B cell (primary cell): ENCODE measurements at regions not wholly inside any gene's neighbourhood (a gene's known extent, or its start where the extent isn't known, plus 50 kb on each side); places are given as distances from the start of the nearest gene placed in this dataset.

Experiments used
- ATAC-seq: fragments of 200-7000 bp; cut with Tn5 transposase; one replicate; pipeline ENCODE4 v1.10.0; 2021; ENCODE audit warnings: low read depth, mild to moderate bottlenecking, moderate number of reproducible peaks, moderate library complexity
- CTCF ChIA-PET: fragments of 350-600 bp; sonication (Branson Sonifier 250); formaldehyde crosslinking; loops from one replicate; lab custom pipeline; 2021; ENCODE audit warnings: antibody characterized with exemption, inconsistent platforms; lab: Charles Lee
- POLR2A ChIA-PET: fragments of 350-600 bp; sonication (Branson Sonifier 250); formaldehyde crosslinking; loops from one replicate; lab custom pipeline; 2021; ENCODE audit warnings: antibody characterized with exemption; lab: Charles Lee
- DNase-seq: peaks from one replicate; pipeline ENCODE4 v3.0.0; 2013
- H2AFZ ChIP-seq: 2 replicates; pipeline ENCODE4 v1.6.1; 2012; ENCODE audit warnings: mild to moderate bottlenecking, low read depth, low read length; ENCODE audit not compliant: insufficient read depth, poor library complexity, severe bottlenecking
- H3K27ac ChIP-seq, 2 donors: 1 replicate in 1 of 2; 2 replicates in 1 of 2; pipeline ENCODE4 v1.5.1; 2012 to 2013; ENCODE audit warnings: low read length in 2 of 2, mild to moderate bottlenecking in 2 of 2, moderate library complexity in 1 of 2
- H3K27me3 ChIP-seq, 4 experiments: fragments of 200-600 bp in 1 of 4; sonication (generic) in 1 of 4; replicated peaks in 1 of 4; 1 replicate in 2 of 4; 2 replicates in 2 of 4; pipeline versions ENCODE4 v1.6.1 to v1.7.0; 2013 to 2016; ENCODE audit warnings: low read length in 3 of 4, mild to moderate bottlenecking in 2 of 4, mixed read lengths in 1 of 4, moderate library complexity in 1 of 4; ENCODE audit not compliant: insufficient read depth in 4 of 4, control insufficient read depth in 3 of 4; ENCODE audit errors: control extremely low read depth in 1 of 4
- H3K36me3 ChIP-seq, 2 experiments: replicated peaks in 1 of 2; 1 replicate in 1 of 2; 2 replicates in 1 of 2; pipeline versions ENCODE4 v1.6.1 to v1.7.1; 2013; ENCODE audit warnings: low read length in 1 of 2; ENCODE audit not compliant: insufficient read depth in 2 of 2, control insufficient read depth in 1 of 2; ENCODE audit errors: control extremely low read depth in 1 of 2, extremely low read depth in 1 of 2
- H3K4me1 ChIP-seq, 2 donors: fragments of 200-600 bp in 1 of 2; sonication (generic) in 1 of 2; 1 replicate in 1 of 2; 2 replicates in 1 of 2; pipeline versions ENCODE4 v1.5.1 to v1.6.1; 2013 to 2017; ENCODE audit warnings: low read length in 2 of 2; ENCODE audit not compliant: control insufficient read depth in 2 of 2, insufficient read depth in 2 of 2
- H3K4me2 ChIP-seq: replicated peaks from 2 replicates; pipeline ENCODE3; 2012; ENCODE audit warnings: mild to moderate bottlenecking, low read depth, low read length; ENCODE audit not compliant: poor library complexity, severe bottlenecking
- H3K4me3 ChIP-seq, 5 experiments: fragments of 200-600 bp in 1 of 5; sonication (generic) in 1 of 5; 1 replicate in 3 of 5; 2 replicates in 2 of 5; pipeline versions ENCODE4 v1.5.1 to v1.7.0; 2011 to 2016; ENCODE audit warnings: low read length in 4 of 5, mild to moderate bottlenecking in 4 of 5, low read depth in 2 of 5, control low read depth in 1 of 5, moderate library complexity in 1 of 5; ENCODE audit not compliant: insufficient read depth in 1 of 5; ENCODE audit errors: control extremely low read depth in 1 of 5, extremely low read depth in 1 of 5
- H3K79me2 ChIP-seq: fragments of 200-600 bp; sonication (generic); one replicate; pipeline ENCODE4 v1.6.0; 2016; ENCODE audit warnings: low read length; ENCODE audit not compliant: control insufficient read depth, insufficient read depth
- H3K9ac ChIP-seq: fragments of 200-600 bp; sonication (generic); 2 replicates; pipeline ENCODE4 v1.6.1; 2017; ENCODE audit warnings: mild to moderate bottlenecking, low read length, moderate library complexity
- H3K9me3 ChIP-seq, 3 donors: one replicate each; pipeline versions ENCODE4 v1.6.1 to v1.7.1; 2013; ENCODE audit warnings: low read length in 2 of 3; ENCODE audit not compliant: control insufficient read depth in 2 of 3, insufficient read depth in 1 of 3; ENCODE audit errors: control extremely low read depth in 1 of 3
- H4K20me1 ChIP-seq: 2 replicates; pipeline ENCODE4 v1.6.0; 2012; ENCODE audit warnings: mild to moderate bottlenecking, low read length; ENCODE audit not compliant: insufficient read depth, control insufficient read depth, poor library complexity, severe bottlenecking
- H3K27ac Mint-ChIP-seq: one replicate; pipeline ENCODE4 v1.8.0; 2021; ENCODE audit warnings: mixed read lengths
- H3K27me3 Mint-ChIP-seq: one replicate; pipeline ENCODE4 v1.8.0; 2021; ENCODE audit warnings: mixed read lengths
- H3K4me1 Mint-ChIP-seq: one replicate; pipeline ENCODE4 v1.8.0; 2021; ENCODE audit warnings: mixed read lengths
- H3K4me3 Mint-ChIP-seq: one replicate; pipeline ENCODE4 v1.8.0; 2021; ENCODE audit warnings: mixed read lengths
- H3K9me3 Mint-ChIP-seq: one replicate; pipeline ENCODE4 v1.8.0; 2022; ENCODE audit warnings: mixed read lengths; ENCODE audit not compliant: insufficient read depth
- EZH2 ChIP-seq: IDR thresholded peaks from 2 replicates; pipeline ENCODE4 v1.6.1; 2012; ENCODE audit warnings: borderline replicate concordance, low read depth, mild to moderate bottlenecking, moderate library complexity, low read length; ENCODE audit not compliant: insufficient read depth, poor library complexity, severe bottlenecking
- WGBS: methylation state at CpG from one replicate; pipeline ENCODE4 v1.1.5; 2013; ENCODE audit warnings: missing lambda C conversion rate; ENCODE audit not compliant: insufficient coverage; 5-methylcytosine and 5-hydroxymethylcytosine counted together
- intact Hi-C: fragments of 100-400 bp; cut with micrococcal nuclease; formaldehyde crosslinking; loops from one replicate; pipeline ENCODE4 v1.10.0; 2022
- TF ChIP-seq, protein P1 (sequence below): fragments of 200-600 bp; IDR thresholded peaks from one replicate; pipeline ENCODE4 v1.8.0; 2022; ENCODE audit warnings: antibody characterized with exemption, mild to moderate bottlenecking

DNA sequence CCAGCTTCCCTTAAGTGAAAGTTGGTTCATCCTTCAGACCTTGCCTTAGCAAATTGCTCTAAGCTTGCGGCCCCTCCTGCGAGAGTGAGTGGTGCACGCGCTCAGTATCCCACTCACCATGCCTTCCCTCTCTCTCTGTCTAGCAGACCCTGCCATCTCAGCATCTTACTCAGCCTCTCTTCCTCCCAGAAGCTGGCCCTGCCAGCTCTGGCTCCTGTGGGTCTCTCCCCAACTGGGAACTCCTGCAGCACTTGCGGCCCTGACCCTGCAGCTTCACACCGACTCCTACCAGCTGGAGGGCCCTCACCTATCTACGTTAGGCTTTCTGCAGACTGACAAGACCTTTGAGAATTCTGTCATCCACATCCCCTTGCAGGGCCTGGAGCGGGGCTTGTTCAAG is 286.1 kb upstream of the TLE3 start:
- Histone ChIP-seq H3K36me3 (no peaks in the 10 kb centered on the region), H3K9me3 (peaks cover 0 to 8% (median 0%) of the 10 kb centered on the region in 3 donors), H3K79me2 (no peaks in the 10 kb centered on the region), H3K27ac (no peak overlapping the region), H4K20me1 (no peaks in the 10 kb centered on the region), H3K4me1 (peaks cover 20 to 22% of the 10 kb centered on the region in 2 donors), H3K4me2 (no peak overlapping the region), H3K9ac (no peak overlapping the region), H2AFZ (no peak overlapping the region), H3K4me3 (no peak overlapping the region), H3K27me3 (no peaks in the 10 kb centered on the region)
- ATAC-seq (no peak), DNase-seq (no peak)
- TF ChIP-seq, protein P1, sequence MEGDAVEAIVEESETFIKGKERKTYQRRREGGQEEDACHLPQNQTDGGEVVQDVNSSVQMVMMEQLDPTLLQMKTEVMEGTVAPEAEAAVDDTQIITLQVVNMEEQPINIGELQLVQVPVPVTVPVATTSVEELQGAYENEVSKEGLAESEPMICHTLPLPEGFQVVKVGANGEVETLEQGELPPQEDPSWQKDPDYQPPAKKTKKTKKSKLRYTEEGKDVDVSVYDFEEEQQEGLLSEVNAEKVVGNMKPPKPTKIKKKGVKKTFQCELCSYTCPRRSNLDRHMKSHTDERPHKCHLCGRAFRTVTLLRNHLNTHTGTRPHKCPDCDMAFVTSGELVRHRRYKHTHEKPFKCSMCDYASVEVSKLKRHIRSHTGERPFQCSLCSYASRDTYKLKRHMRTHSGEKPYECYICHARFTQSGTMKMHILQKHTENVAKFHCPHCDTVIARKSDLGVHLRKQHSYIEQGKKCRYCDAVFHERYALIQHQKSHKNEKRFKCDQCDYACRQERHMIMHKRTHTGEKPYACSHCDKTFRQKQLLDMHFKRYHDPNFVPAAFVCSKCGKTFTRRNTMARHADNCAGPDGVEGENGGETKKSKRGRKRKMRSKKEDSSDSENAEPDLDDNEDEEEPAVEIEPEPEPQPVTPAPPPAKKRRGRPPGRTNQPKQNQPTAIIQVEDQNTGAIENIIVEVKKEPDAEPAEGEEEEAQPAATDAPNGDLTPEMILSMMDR = no peak
- TF ChIP-seq EZH2 = no peak
- no peaks in the 10 kb centered on the region for H3K27me3 Mint-ChIP-seq
- ChIA-PET CTCF (no interaction called here), POLR2A (interaction anchor here (0.5 kb wide), 1 partner anchor 52 kb away, joined by 3 read pairs; no protein-coding TSS in a partner anchor)
- over 99% methylated on average over 6 of the region's 8 CpGs for WGBS
- H3K4me1 Mint-ChIP-seq = peaks cover 20% of the 10 kb centered on the region
- no peak overlapping the region for H3K4me3 Mint-ChIP-seq
- intact Hi-C loops = no loop called here
- peaks cover 3% of the 10 kb centered on the region for H3K9me3 Mint-ChIP-seq
- no peak overlapping the region for H3K27ac Mint-ChIP-seq

DNA sequence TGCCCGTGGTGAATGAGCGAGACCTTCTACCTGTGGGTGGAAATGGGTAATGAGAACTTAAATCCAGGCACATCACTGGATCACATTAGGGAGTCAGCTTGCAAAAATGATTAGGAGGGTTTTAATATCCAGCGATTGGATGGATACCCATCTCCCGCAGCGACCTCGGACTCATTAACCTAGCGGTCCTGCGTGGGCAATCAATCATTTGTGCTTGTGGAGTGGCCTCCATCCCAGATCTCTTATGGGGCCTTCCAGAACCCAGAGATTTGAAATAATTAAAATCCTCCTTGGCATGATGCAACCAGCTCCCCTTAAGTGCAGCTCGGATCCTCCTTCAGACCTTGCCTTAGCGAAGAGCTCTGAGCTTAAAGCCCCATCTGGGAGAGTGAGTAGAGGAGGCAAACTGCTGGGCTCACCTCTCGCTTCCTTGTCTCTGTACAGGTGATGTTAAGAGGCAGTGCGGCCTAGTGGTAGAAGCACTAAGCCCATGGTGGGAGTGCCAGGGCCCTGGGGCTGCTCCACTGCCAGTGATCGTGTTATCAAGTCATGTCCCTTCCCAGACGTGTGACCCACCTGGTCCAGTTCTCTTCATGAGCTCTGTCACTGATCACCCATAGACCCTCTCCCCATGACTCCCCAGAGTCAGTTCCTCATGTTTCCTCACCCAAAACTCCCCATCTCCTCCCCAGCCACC is 285.2 kb upstream of the TLE3 start:
- TF ChIP-seq, protein P1 = no peak
- no peak for TF ChIP-seq EZH2
- no peak overlapping the region for H3K4me2 ChIP-seq
- peaks cover 20 to 22% of the 10 kb centered on the region in 2 donors for H3K4me1 ChIP-seq
- ChIA-PET POLR2A (no interaction called here), CTCF (interaction anchor here (1.1 kb wide), 1 partner anchor 8 kb away, joined by 3 read pairs; no protein-coding TSS in a partner anchor)
- H3K27me3 ChIP-seq = peaks cover 0 to 3% (median 0%) of the 10 kb centered on the region in 4 experiments
- DNase-seq (no peak), ATAC-seq (no peak)
- intact Hi-C loops = no loop called here
- no peak overlapping the region for H3K4me3 ChIP-seq
- no peak overlapping the region for H3K27ac ChIP-seq
- Mint-ChIP-seq H3K9me3 (peaks cover 3% of the 10 kb centered on the region), H3K27ac (no peak overlapping the region), H3K4me1 (peaks cover 20% of the 10 kb centered on the region), H3K4me3 (no peak overlapping the region), H3K27me3 (no peaks in the 10 kb centered on the region)
- H3K9me3 ChIP-seq = peaks cover 0 to 8% (median 0%) of the 10 kb centered on the region in 3 donors
- no peak overlapping the region for H2AFZ ChIP-seq
- no peaks in the 10 kb centered on the region for H3K79me2 ChIP-seq
- WGBS = 98% methylated on average over 13 of the region's 14 CpGs
- H4K20me1 ChIP-seq = no peaks in the 10 kb centered on the region
- H3K9ac ChIP-seq = no peak overlapping the region
- no peaks in the 10 kb centered on the region for H3K36me3 ChIP-seq
